ENCODE measurements at regions not wholly inside any gene's neighbourhood (a gene's known extent, or its start where the extent isn't known, plus 50 kb on each side); places are given as distances from the start of the nearest gene placed in this dataset.

GRCh38 chr15:89017370-89018066, 70.7 kb upstream of the ABHD2 start (continued):
- TF ChIP-seq ZNF488 (tag by site-specific recombination; IDR thresholded peaks at IDR 0.05) (no peak), ZNF23 (tag by site-specific recombination; IDR thresholded peaks at IDR 0.05; ENCODE audit: borderline replicate concordance) (no peak), ZNF140 (tag by site-specific recombination; IDR thresholded peaks at IDR 0.05) (no peak), ZFP37 (tag by site-specific recombination; IDR thresholded peaks at IDR 0.05) (no peak), ZBTB17 (tag by site-specific recombination; IDR thresholded peaks at IDR 0.05) (peak; percentile 92), KLF10 (tag by site-specific recombination; IDR thresholded peaks at IDR 0.05) (peak; percentile 56), ZNF133 (tag by site-specific recombination; IDR thresholded peaks at IDR 0.05) (no peak), ZBTB21 (tag by site-specific recombination; IDR thresholded peaks at IDR 0.05) (peak; percentile 54; the same call in 1 of the 2 replicates), ZNF112 (tag by site-specific recombination; IDR thresholded peaks at IDR 0.05) (no peak), ZNF555 (tag by site-specific recombination; conservative IDR thresholded peaks at IDR 0.05) (no peak), GLI2 (tag by site-specific recombination; IDR thresholded peaks at IDR 0.05; ENCODE audit: borderline replicate concordance, low read depth) (no peak), ZNF114 (tag by site-specific recombination; IDR thresholded peaks at IDR 0.05) (no peak), SCRT2 (tag by site-specific recombination; IDR thresholded peaks at IDR 0.05) (no peak), ZNF514 (tag by site-specific recombination; IDR thresholded peaks at IDR 0.05) (no peak), ZNF510 (tag by site-specific recombination; IDR thresholded peaks at IDR 0.05; ENCODE audit: insufficient replicate concordance) (no peak), ZSCAN5A (tag by site-specific recombination; IDR thresholded peaks at IDR 0.05) (no peak), ZFP3 (tag by site-specific recombination; IDR thresholded peaks at IDR 0.05; ENCODE audit: low read depth) (no peak), ZNF24 (tag by site-specific recombination; IDR thresholded peaks at IDR 0.05) (peak; percentile 90), ZNF549 (tag by site-specific recombination; IDR thresholded peaks at IDR 0.05) (no peak), ZNF248 (tag by site-specific recombination; IDR thresholded peaks at IDR 0.05) (no peak), ZFHX2 (tag by site-specific recombination; conservative IDR thresholded peaks at IDR 0.05) (peak; percentile 69), BCL6B (tag by site-specific recombination; IDR thresholded peaks at IDR 0.05) (no peak), ZNF521 (tag by site-specific recombination; IDR thresholded peaks at IDR 0.05) (no peak), ZNF426 (tag by site-specific recombination; IDR thresholded peaks at IDR 0.05) (no peak), ZSCAN23 (tag by site-specific recombination; IDR thresholded peaks at IDR 0.05) (no peak; the same call in 1 of the 2 replicates), BCL11A (tag by site-specific recombination; IDR thresholded peaks at IDR 0.05; ENCODE audit: low read depth) (no peak), ZNF175 (tag by site-specific recombination; IDR thresholded peaks at IDR 0.05) (no peak), ZXDB (tag by site-specific recombination; IDR thresholded peaks at IDR 0.05) (0 out of 2 replicates have a peak, but pooled peaks have one; percentile 23), ZNF404 (tag by site-specific recombination; IDR thresholded peaks at IDR 0.05) (no peak), ZNF610 (tag by site-specific recombination; IDR thresholded peaks at IDR 0.05; ENCODE audit: borderline replicate concordance) (no peak), ZNF138 (tag by site-specific recombination; IDR thresholded peaks at IDR 0.05; ENCODE audit: borderline replicate concordance) (no peak), ZNF366 (tag by site-specific recombination; conservative IDR thresholded peaks at IDR 0.05) (0 out of 2 replicates have a peak, but pooled peaks have one; percentile 45), ZNF580 (tag by site-specific recombination; IDR thresholded peaks at IDR 0.05) (no peak), ZNF776 (tag by site-specific recombination; IDR thresholded peaks at IDR 0.05; ENCODE audit: borderline replicate concordance) (no peak)
- TF ChIP-seq, protein P1, sequence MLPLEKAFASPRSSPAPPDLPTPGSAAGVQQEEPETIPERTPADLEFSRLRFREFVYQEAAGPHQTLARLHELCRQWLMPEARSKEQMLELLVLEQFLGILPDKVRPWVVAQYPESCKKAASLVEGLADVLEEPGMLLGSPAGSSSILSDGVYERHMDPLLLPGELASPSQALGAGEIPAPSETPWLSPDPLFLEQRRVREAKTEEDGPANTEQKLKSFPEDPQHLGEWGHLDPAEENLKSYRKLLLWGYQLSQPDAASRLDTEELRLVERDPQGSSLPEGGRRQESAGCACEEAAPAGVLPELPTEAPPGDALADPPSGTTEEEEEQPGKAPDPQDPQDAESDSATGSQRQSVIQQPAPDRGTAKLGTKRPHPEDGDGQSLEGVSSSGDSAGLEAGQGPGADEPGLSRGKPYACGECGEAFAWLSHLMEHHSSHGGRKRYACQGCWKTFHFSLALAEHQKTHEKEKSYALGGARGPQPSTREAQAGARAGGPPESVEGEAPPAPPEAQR (tag by site-specific recombination; IDR thresholded peaks at IDR 0.05): no peak

All from HEK293 (cell line).